Activated T-helper 2 cell treated with anti-CD3 and anti-CD28 coated beads, Interferon-gamma antibody, Interleukin-2, Interleukin-4, amounts not matched to agents 10 μg/mL and 5 μg/mL and 100 μg/mL, durations not matched to agents 14 hours and 24 hours and 36 hours (primary cell): ENCODE measurements at regions not wholly inside any gene's neighbourhood (a gene's known extent, or its start where the extent isn't known, plus 50 kb on each side); places are given as distances from the start of the nearest gene placed in this dataset.

Experiments
- DNase-seq: peaks from one replicate; pipeline ENCODE4 v3.0.0; 2021; ENCODE audit warnings: low spot score
- H3K27ac Mint-ChIP-seq: one replicate; pipeline ENCODE4 v1.8.0; 2021; ENCODE audit warnings: mixed read lengths
- H3K27me3 Mint-ChIP-seq: one replicate; pipeline ENCODE4 v1.8.0; 2021; ENCODE audit warnings: low read depth, mixed read lengths
- H3K36me3 Mint-ChIP-seq: one replicate; pipeline ENCODE4 v1.8.0; 2021; ENCODE audit warnings: low read depth, mixed read lengths
- H3K4me1 Mint-ChIP-seq: one replicate; pipeline ENCODE4 v1.8.0; 2021; ENCODE audit warnings: low read depth, mixed read lengths
- H3K4me3 Mint-ChIP-seq: one replicate; pipeline ENCODE4 v1.8.0; 2021; ENCODE audit warnings: low read depth, mild to moderate bottlenecking, moderate library complexity, mixed read lengths
- H3K9me3 Mint-ChIP-seq: one replicate; pipeline ENCODE4 v1.8.0; 2021; ENCODE audit warnings: mixed read lengths
- intact Hi-C: fragments of 100-400 bp; cut with micrococcal nuclease; formaldehyde crosslinking; loops from one replicate; pipeline ENCODE4 v1.15.1; 2023

GRCh38 chr5:159735749-159736660, 180.3 kb upstream of the ADRA1B start:
- Mint-ChIP-seq H3K4me1 (no peaks in the 10 kb centered on the region), H3K4me3 (no peak overlapping the region), H3K9me3 (no peaks in the 10 kb centered on the region), H3K27ac (no peak overlapping the region), H3K36me3 (no peaks in the 10 kb centered on the region), H3K27me3 (peaks cover 6% of the 10 kb centered on the region)
- DNase-seq = no peak
- intact Hi-C loops = no loop called here

- Mint-ChIP-seq H3K27ac (no peak overlapping the region), H3K9me3 (no peaks in the 10 kb centered on the region), H3K27me3 (peaks cover 2% of the 10 kb centered on the region), H3K36me3 (no peaks in the 10 kb centered on the region), H3K4me1 (no peaks in the 10 kb centered on the region), H3K4me3 (no peak overlapping the region)
- no peak for DNase-seq
- intact Hi-C loops = no loop called here
Measured at GRCh38 chr5:159736844-159737243, 179.4 kb upstream of the ADRA1B start.

- H3K4me1 Mint-ChIP-seq = no peaks in the 10 kb centered on the region
- H3K9me3 Mint-ChIP-seq = no peaks in the 10 kb centered on the region
- intact Hi-C loops = no loop called here
- H3K36me3 Mint-ChIP-seq = no peaks in the 10 kb centered on the region
- DNase-seq = no peak
- H3K4me3 Mint-ChIP-seq = no peak overlapping the region
- peaks cover 2% of the 10 kb centered on the region for H3K27me3 Mint-ChIP-seq
- no peak overlapping the region for H3K27ac Mint-ChIP-seq
Measured at GRCh38 chr5:159737263-159737662, 179.0 kb upstream of the ADRA1B start.

- Mint-ChIP-seq H3K9me3 (no peaks in the 10 kb centered on the region), H3K27ac (no peak overlapping the region), H3K4me1 (no peaks in the 10 kb centered on the region), H3K36me3 (no peaks in the 10 kb centered on the region), H3K27me3 (peaks cover 2% of the 10 kb centered on the region), H3K4me3 (no peak overlapping the region)
- intact Hi-C loops = no loop called here
- no peak for DNase-seq
Measured at GRCh38 chr5:159741829-159742322, 174.4 kb upstream of the ADRA1B start.

- peaks cover 2% of the 10 kb centered on the region for H3K27me3 Mint-ChIP-seq
- no peak overlapping the region for H3K4me3 Mint-ChIP-seq
- intact Hi-C loops = no loop called here
- DNase-seq = no peak
- no peaks in the 10 kb centered on the region for H3K36me3 Mint-ChIP-seq
- H3K9me3 Mint-ChIP-seq = no peaks in the 10 kb centered on the region
- H3K4me1 Mint-ChIP-seq = no peaks in the 10 kb centered on the region
- H3K27ac Mint-ChIP-seq = no peak overlapping the region
Measured at GRCh38 chr5:159743234-159743633, 173.0 kb upstream of the ADRA1B start.

- Mint-ChIP-seq H3K4me1 (no peaks in the 10 kb centered on the region), H3K36me3 (no peaks in the 10 kb centered on the region), H3K9me3 (no peaks in the 10 kb centered on the region), H3K27ac (no peak overlapping the region), H3K27me3 (no peaks in the 10 kb centered on the region), H3K4me3 (no peak overlapping the region)
- intact Hi-C loops = no loop called here
- no peak for DNase-seq
Measured at GRCh38 chr5:159746707-159747106, 169.6 kb upstream of the ADRA1B start.

- peaks cover 15% of the 10 kb centered on the region for H3K9me3 Mint-ChIP-seq
- H3K27me3 Mint-ChIP-seq = no peaks in the 10 kb centered on the region
- no peak overlapping the region for H3K4me3 Mint-ChIP-seq
- no peak for DNase-seq
- H3K4me1 Mint-ChIP-seq = no peaks in the 10 kb centered on the region
- no peaks in the 10 kb centered on the region for H3K36me3 Mint-ChIP-seq
- intact Hi-C loops = no loop called here
- no peak overlapping the region for H3K27ac Mint-ChIP-seq
Measured at GRCh38 chr5:159749146-159749545, 167.1 kb upstream of the ADRA1B start.

- DNase-seq = no peak
- H3K27me3 Mint-ChIP-seq = no peaks in the 10 kb centered on the region
- intact Hi-C loops = no loop called here
- H3K9me3 Mint-ChIP-seq = peaks cover 15% of the 10 kb centered on the region
- H3K36me3 Mint-ChIP-seq = no peaks in the 10 kb centered on the region
- H3K4me3 Mint-ChIP-seq = no peak overlapping the region
- H3K4me1 Mint-ChIP-seq = no peaks in the 10 kb centered on the region
- no peak overlapping the region for H3K27ac Mint-ChIP-seq
Measured at GRCh38 chr5:159750226-159750625, 166.1 kb upstream of the ADRA1B start.

GRCh38 chr5:159751459-159751858, 164.8 kb upstream of the ADRA1B start:
- no peaks in the 10 kb centered on the region for H3K36me3 Mint-ChIP-seq
- no peaks in the 10 kb centered on the region for H3K27me3 Mint-ChIP-seq
- H3K4me1 Mint-ChIP-seq = no peaks in the 10 kb centered on the region
- intact Hi-C loops = no loop called here
- no peak for DNase-seq
- peaks cover 15% of the 10 kb centered on the region for H3K9me3 Mint-ChIP-seq
- no peak overlapping the region for H3K27ac Mint-ChIP-seq
- no peak overlapping the region for H3K4me3 Mint-ChIP-seq

- H3K4me3 Mint-ChIP-seq = no peak overlapping the region
- no peaks in the 10 kb centered on the region for H3K27me3 Mint-ChIP-seq
- no peaks in the 10 kb centered on the region for H3K36me3 Mint-ChIP-seq
- intact Hi-C loops = no loop called here
- DNase-seq = no peak
- peaks cover 15% of the 10 kb centered on the region for H3K9me3 Mint-ChIP-seq
- H3K27ac Mint-ChIP-seq = no peak overlapping the region
- H3K4me1 Mint-ChIP-seq = no peaks in the 10 kb centered on the region
Measured at GRCh38 chr5:159752622-159753275, 163.5 kb upstream of the ADRA1B start.

GRCh38 chr5:159758189-159758588, 158.1 kb upstream of the ADRA1B start:
- Mint-ChIP-seq H3K9me3 (peaks cover 4% of the 10 kb centered on the region), H3K27ac (no peak overlapping the region), H3K4me3 (no peak overlapping the region), H3K4me1 (no peaks in the 10 kb centered on the region), H3K27me3 (peaks cover 8% of the 10 kb centered on the region), H3K36me3 (no peaks in the 10 kb centered on the region)
- no peak for DNase-seq
- intact Hi-C loops = no loop called here

GRCh38 chr5:159759791-159760290, 156.4 kb upstream of the ADRA1B start:
- H3K4me3 Mint-ChIP-seq = no peak overlapping the region
- H3K36me3 Mint-ChIP-seq = no peaks in the 10 kb centered on the region
- H3K27ac Mint-ChIP-seq = no peak overlapping the region
- peaks cover 11% of the 10 kb centered on the region for H3K4me1 Mint-ChIP-seq
- peaks cover 12% of the 10 kb centered on the region for H3K27me3 Mint-ChIP-seq
- H3K9me3 Mint-ChIP-seq = no peaks in the 10 kb centered on the region
- DNase-seq = no peak
- intact Hi-C loops = no loop called here

- H3K4me1 Mint-ChIP-seq = peaks cover 11% of the 10 kb centered on the region
- intact Hi-C loops = no loop called here
- DNase-seq = no peak
- no peaks in the 10 kb centered on the region for H3K9me3 Mint-ChIP-seq
- H3K27me3 Mint-ChIP-seq = peaks cover 25% of the 10 kb centered on the region
- no peaks in the 10 kb centered on the region for H3K36me3 Mint-ChIP-seq
- H3K4me3 Mint-ChIP-seq = no peak overlapping the region
- no peak overlapping the region for H3K27ac Mint-ChIP-seq
Measured at GRCh38 chr5:159762921-159763320, 153.4 kb upstream of the ADRA1B start.
